GM18951 (cell line): ENCODE measurements at regions not wholly inside any gene's neighbourhood (a gene's known extent, or its start where the extent isn't known, plus 50 kb on each side); places are given as distances from the start of the nearest gene placed in this dataset.
"Not testable (repeated sequence)": the region's sequence is repeated elsewhere in the genome, so short reads cannot be mapped to it uniquely, and the experiment has no call there.

Experiments
- POLR2A ChIP-seq: IDR thresholded peaks from 4 replicates; pipeline ENCODE4 v1.6.1; 2011; ENCODE audit warnings: mild to moderate bottlenecking; ENCODE audit not compliant: insufficient read length, insufficient read depth; ENCODE audit errors: extremely low read depth
- in situ Hi-C: fragments of 300-500 bp; cut with MboI; formaldehyde crosslinking; loops from one replicate; pipeline ENCODE4 v1.12.0; 2022; ENCODE audit warnings: low sequenced_read_pairs, mixed read lengths, inconsistent platforms; ENCODE audit not compliant: unreplicated experiment

- in situ Hi-C loops: no loop called here
- TF ChIP-seq POLR2A: no peak
These were observed 128.3 kb upstream of the TBX18 start for GRCh38 chr6:84892671-84893070.

GRCh38 chr6:84882768-84883766 lies 118.7 kb upstream of the TBX18 start:
- in situ Hi-C loops: no loop called here

GRCh38 chr6:84879385-84879784 lies 115.0 kb upstream of the TBX18 start:
- in situ Hi-C loops: not testable (repeated sequence)

More at GRCh38 chr6:84882768-84883766, 118.7 kb upstream of the TBX18 start:
- no peak for TF ChIP-seq POLR2A

GRCh38 chr6:84877515-84878210 lies 113.3 kb upstream of the TBX18 start:
- TF ChIP-seq POLR2A: no peak
- in situ Hi-C loops: no loop called here

- in situ Hi-C loops: no loop called here
These were observed 112.5 kb upstream of the TBX18 start for GRCh38 chr6:84876723-84877514.

GRCh38 chr6:84872996-84873723 lies 108.8 kb upstream of the TBX18 start:
- no peak for TF ChIP-seq POLR2A
- in situ Hi-C loops: no loop called here

More at GRCh38 chr6:84876723-84877514, 112.5 kb upstream of the TBX18 start:
- no peak for TF ChIP-seq POLR2A

- in situ Hi-C loops: no loop called here
- no peak for TF ChIP-seq POLR2A
These were observed 107.5 kb upstream of the TBX18 start for GRCh38 chr6:84871925-84872324.

- no peak for TF ChIP-seq POLR2A
- in situ Hi-C loops: no loop called here
These were observed 106.3 kb upstream of the TBX18 start for GRCh38 chr6:84870672-84871071.

GRCh38 chr6:84868149-84868548 lies 103.8 kb upstream of the TBX18 start:
- TF ChIP-seq POLR2A: no peak
- in situ Hi-C loops: no loop called here

GRCh38 chr6:84867521-84867920 lies 103.1 kb upstream of the TBX18 start:
- in situ Hi-C loops: no loop called here
- no peak for TF ChIP-seq POLR2A

- TF ChIP-seq POLR2A: no peak
- in situ Hi-C loops: no loop called here
These were observed 102.3 kb upstream of the TBX18 start for GRCh38 chr6:84866715-84867114.

GRCh38 chr6:84865372-84865771 lies 101.0 kb upstream of the TBX18 start:
- in situ Hi-C loops: not testable (repeated sequence)

GRCh38 chr6:84862843-84863242 lies 98.4 kb upstream of the TBX18 start:
- TF ChIP-seq POLR2A: no peak
- in situ Hi-C loops: no loop called here

GRCh38 chr6:84860920-84861319 lies 96.5 kb upstream of the TBX18 start:
- no peak for TF ChIP-seq POLR2A
- in situ Hi-C loops: no loop called here
